Testis (tissue), 2 donors: ENCODE measurements at regions not wholly inside any gene's neighbourhood (a gene's known extent, or its start where the extent isn't known, plus 50 kb on each side); places are given as distances from the start of the nearest gene placed in this dataset.

Experiments used
- DNase-seq: peaks from one replicate; pipeline ENCODE4 v3.0.0-alpha.2; 2019
- H3K27ac ChIP-seq, 2 donors: fragments of 200-600 bp; sonication (generic); one replicate each; pipeline ENCODE4 v1.5.1; 2019
- H3K27me3 ChIP-seq: fragments of 200-600 bp; sonication (generic); one replicate; pipeline ENCODE4 v1.5.1; 2019
- H3K36me3 ChIP-seq: fragments of 200-600 bp; sonication (generic); one replicate; pipeline ENCODE4 v1.5.1; 2017; ENCODE audit warnings: low read depth; ENCODE audit errors: missing control alignments
- H3K4me1 ChIP-seq: fragments of 200-600 bp; sonication (generic); one replicate; pipeline ENCODE4 v1.5.1; 2019
- H3K4me3 ChIP-seq, 2 donors: fragments of 200-600 bp; sonication (generic); one replicate each; pipeline ENCODE4 v1.5.1; 2017 to 2019
- H3K9me3 ChIP-seq: fragments of 200-600 bp; sonication (generic); one replicate; pipeline ENCODE4 v1.5.1; 2017
- POLR2A ChIP-seq: fragments of 450-650 bp; IDR thresholded peaks from one replicate; pipeline ENCODE4 v1.6.1; 2017; ENCODE audit warnings: antibody characterized with exemption, mild to moderate bottlenecking, moderate library complexity
- WGBS, 2 donors: methylation state at CpG; one replicate each; pipeline ENCODE4 v1.1.5; 2018; 5-methylcytosine and 5-hydroxymethylcytosine counted together
- intact Hi-C: fragments of 100-400 bp; cut with DNase I; formaldehyde crosslinking; loops from one replicate; pipeline ENCODE4 v1.15.1; 2023; ENCODE audit warnings: low total_unique reads
- TF ChIP-seq, protein P1 (sequence below), 3 experiments: fragments of 450-650 bp in 2 of 3; fragments of 200-600 bp in 1 of 3; sonication (generic) in 1 of 3; IDR thresholded peaks; one replicate each; pipeline ENCODE4 v1.5.1; 2016 to 2019; ENCODE audit warnings: antibody characterized with exemption in 3 of 3, mild to moderate bottlenecking in 2 of 3, moderate library complexity in 1 of 3

DNA sequence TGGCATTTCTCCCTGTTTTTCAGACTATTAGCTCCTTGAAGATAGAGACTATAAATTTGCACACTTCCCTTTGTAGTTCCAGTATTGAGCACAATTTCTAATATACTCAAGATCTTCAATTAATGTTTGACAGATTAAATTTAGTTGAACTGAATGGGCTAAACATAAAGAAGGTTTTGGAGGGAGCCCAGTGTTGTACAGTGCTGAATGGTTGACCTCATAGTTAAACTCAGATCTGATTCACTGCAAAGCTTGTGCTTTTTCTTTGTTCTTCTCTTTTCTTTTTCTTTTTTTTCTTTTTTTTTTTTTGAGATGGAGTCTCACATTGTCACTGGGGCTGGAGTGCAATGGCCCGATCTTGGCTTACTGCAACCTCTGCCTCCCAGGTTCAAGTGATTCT is 411.7 kb upstream of the ZNF462 start:
- no peak for DNase-seq
- Histone ChIP-seq H3K27ac (no peak overlapping the region), H3K9me3 (no peaks in the 10 kb centered on the region), H3K36me3 (no peaks in the 10 kb centered on the region), H3K4me3 (no peak overlapping the region), H3K27me3 (no peaks in the 10 kb centered on the region), H3K4me1 (no peaks in the 10 kb centered on the region)
- intact Hi-C loops = no loop called here
- WGBS, 2 donors = 82 to 91% methylated on average over 1 of the region's 1 CpG
- TF ChIP-seq POLR2A = no peak
- TF ChIP-seq, protein P1, sequence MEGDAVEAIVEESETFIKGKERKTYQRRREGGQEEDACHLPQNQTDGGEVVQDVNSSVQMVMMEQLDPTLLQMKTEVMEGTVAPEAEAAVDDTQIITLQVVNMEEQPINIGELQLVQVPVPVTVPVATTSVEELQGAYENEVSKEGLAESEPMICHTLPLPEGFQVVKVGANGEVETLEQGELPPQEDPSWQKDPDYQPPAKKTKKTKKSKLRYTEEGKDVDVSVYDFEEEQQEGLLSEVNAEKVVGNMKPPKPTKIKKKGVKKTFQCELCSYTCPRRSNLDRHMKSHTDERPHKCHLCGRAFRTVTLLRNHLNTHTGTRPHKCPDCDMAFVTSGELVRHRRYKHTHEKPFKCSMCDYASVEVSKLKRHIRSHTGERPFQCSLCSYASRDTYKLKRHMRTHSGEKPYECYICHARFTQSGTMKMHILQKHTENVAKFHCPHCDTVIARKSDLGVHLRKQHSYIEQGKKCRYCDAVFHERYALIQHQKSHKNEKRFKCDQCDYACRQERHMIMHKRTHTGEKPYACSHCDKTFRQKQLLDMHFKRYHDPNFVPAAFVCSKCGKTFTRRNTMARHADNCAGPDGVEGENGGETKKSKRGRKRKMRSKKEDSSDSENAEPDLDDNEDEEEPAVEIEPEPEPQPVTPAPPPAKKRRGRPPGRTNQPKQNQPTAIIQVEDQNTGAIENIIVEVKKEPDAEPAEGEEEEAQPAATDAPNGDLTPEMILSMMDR (IDR thresholded peaks at IDR 0.05) = no peak

DNA sequence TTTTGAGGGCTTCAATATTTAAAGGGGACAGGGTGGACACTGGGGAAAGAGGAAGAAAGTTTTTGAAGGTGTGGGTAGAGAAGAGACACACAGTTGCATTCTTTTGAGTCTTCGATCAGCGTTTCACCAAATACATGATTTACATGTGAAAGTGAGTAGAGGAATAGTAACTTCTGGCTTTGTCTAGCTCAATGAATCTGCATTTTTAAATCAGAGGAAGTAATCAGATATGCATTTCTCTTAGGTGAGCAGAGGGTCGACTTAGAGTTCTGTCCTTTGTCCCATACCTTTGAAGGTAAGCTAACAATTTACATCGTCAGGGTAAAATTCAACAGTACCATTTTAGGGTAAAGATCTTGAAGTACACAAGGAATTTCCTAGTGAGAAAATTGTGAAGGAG is 406.4 kb upstream of the ZNF462 start:
- intact Hi-C loops = no loop called here
- H3K27ac ChIP-seq = no peak overlapping the region
- DNase-seq = no peak
- WGBS, 2 donors = 79 to 86% methylated on average over 4 of the region's 4 CpGs
- TF ChIP-seq, protein P1 (IDR thresholded peaks at IDR 0.05) = no peak
- TF ChIP-seq POLR2A = no peak
- no peak overlapping the region for H3K4me3 ChIP-seq
- no peaks in the 10 kb centered on the region for H3K4me1 ChIP-seq
- no peaks in the 10 kb centered on the region for H3K27me3 ChIP-seq
- H3K36me3 ChIP-seq = no peaks in the 10 kb centered on the region
- no peaks in the 10 kb centered on the region for H3K9me3 ChIP-seq

DNA sequence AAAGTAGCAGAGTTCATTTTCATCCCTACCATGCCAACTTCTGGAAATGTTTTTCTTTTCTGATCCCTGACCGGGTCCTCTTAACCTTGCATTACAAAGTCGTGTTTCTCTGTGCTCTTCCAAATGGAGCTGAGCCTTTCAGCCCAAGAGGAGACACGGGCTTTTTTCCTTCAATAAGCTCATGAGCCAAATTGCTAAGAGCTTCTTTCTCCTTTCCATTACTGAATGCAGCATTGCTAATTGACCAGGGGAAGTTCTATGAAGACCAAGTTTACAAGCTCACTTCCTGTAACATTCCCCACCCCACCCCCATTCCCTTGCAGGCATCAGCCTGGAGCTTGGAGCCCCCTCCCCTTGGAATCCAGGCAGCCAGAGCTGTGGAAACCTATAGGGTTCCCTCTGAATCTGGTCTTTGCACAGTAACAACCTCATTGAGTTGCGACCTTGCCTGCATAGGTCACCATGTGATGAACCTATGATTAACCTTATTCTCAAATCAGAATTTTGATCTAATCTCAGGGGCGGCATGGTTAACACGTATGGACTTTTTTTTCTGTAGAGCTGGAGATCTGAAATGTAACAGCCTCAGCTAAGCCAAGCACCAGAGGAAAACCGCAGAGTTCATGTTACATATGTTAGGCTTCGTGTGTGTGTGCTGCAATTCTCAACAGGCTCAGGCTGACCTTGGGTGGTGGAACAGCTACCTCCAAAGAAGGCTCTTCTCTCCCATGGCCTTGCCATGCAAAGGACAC is 395.7 kb upstream of the ZNF462 start:
- WGBS, 2 donors = 52 to 55% methylated on average over 8 of the region's 8 CpGs
- intact Hi-C loops = no loop called here
- TF ChIP-seq POLR2A = no peak
- TF ChIP-seq, protein P1 (IDR thresholded peaks at IDR 0.05) = no peak

DNA sequence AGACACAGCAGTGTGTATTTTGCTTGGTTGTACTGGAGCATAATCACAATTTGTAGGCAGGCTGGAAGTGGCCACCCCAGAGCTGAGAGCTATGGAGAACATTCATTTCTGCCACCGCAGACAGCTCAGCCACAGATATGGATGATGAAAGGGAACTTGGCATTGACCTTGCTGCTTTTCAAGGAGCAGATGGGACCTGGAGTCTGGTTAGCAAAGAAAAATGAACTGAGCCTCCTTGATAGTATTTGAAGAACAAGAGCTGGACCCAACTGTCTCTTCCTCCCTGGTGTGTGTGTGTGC is 395.2 kb upstream of the ZNF462 start:
- intact Hi-C loops = no loop called here
- WGBS, 2 donors = 40 to 56% methylated on average over 1 of the region's 1 CpG
- Histone ChIP-seq H3K27me3 (no peaks in the 10 kb centered on the region), H3K27ac (no peak overlapping the region), H3K4me3 (no peak overlapping the region), H3K9me3 (no peaks in the 10 kb centered on the region), H3K4me1 (no peaks in the 10 kb centered on the region), H3K36me3 (no peaks in the 10 kb centered on the region)
- no peak for DNase-seq
- TF ChIP-seq, protein P1 (IDR thresholded peaks at IDR 0.05) = no peak
- TF ChIP-seq POLR2A = no peak

More for the DNA sequence above, 395.7 kb upstream of the ZNF462 start:
- Histone ChIP-seq H3K4me3 (no peak overlapping the region), H3K4me1 (no peaks in the 10 kb centered on the region), H3K9me3 (no peaks in the 10 kb centered on the region), H3K27me3 (no peaks in the 10 kb centered on the region), H3K27ac (no peak overlapping the region), H3K36me3 (no peaks in the 10 kb centered on the region)
- DNase-seq = no peak

DNA sequence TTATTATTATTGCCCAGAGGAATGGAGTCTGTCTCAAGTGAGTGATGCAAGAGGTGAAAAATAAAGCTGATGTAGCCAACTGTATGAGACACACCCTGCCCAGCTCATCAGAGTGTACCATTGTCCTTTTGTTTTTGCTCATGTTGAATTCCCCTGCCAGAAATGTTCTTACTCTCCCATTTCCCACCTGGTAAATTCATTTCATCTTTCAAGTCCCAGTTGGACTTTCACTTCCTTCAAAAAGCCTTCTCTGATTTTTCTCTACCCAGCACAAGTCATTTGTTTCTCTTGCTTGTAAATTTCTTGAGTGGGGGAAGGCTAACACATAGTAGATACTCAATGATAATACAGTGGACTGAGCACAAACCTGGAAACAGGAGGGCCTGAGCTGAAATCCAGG is 394.5 kb upstream of the ZNF462 start:
- Histone ChIP-seq H3K4me1 (no peaks in the 10 kb centered on the region), H3K9me3 (no peaks in the 10 kb centered on the region), H3K4me3 (no peak overlapping the region), H3K36me3 (no peaks in the 10 kb centered on the region), H3K27ac (no peak overlapping the region), H3K27me3 (no peaks in the 10 kb centered on the region)
- no peak for TF ChIP-seq POLR2A
- TF ChIP-seq, protein P1 (IDR thresholded peaks at IDR 0.05) = no peak
- DNase-seq = no peak
- intact Hi-C loops = no loop called here
